ENCODE measurements at regions not wholly inside any gene's neighbourhood (a gene's known extent, or its start where the extent isn't known, plus 50 kb on each side); places are given as distances from the start of the nearest gene placed in this dataset.

DNA sequence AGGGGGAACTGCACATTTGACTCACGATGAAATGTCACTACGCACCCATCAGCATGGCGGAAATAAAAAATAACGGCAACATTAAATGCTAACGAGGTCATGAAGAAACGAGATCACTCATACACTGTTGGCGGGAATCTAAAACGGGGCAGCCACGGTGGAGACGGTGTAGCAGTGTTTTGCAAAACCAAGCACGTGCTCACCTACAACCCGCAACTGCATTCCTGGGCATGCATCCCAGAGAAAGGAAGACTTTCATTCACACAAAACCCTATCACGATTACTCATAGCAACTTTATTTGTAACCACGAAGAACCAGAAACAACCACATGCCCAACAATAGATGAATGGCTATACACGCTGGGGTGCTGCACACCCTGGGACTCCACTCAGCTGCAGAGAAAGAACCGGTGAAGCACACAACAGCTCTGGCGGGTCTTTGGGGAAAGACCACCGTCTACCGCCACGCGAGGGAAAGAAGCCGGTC is 77.0 kb downstream of the YTHDF1 start:
- TF ChIP-seq POLR2AphosphoS5 (IDR thresholded peaks at IDR 0.05; ENCODE audit: low read depth, low read length), result no peak
- TF ChIP-seq POLR2A (IDR thresholded peaks at IDR 0.05; ENCODE audit: low read depth, low read length), result no peak
- no peak for TF ChIP-seq TAF1 (IDR thresholded peaks at IDR 0.05; ENCODE audit: borderline replicate concordance, low read depth, low read length)
